HepG2 (cell line): ENCODE measurements at regions not wholly inside any gene's neighbourhood (a gene's known extent, or its start where the extent isn't known, plus 50 kb on each side); places are given as distances from the start of the nearest gene placed in this dataset.

Experiments
- ATAC-seq: fragments of 200-7000 bp; cut with Tn5 transposase; 3 replicates; pipeline ENCODE4 v1.9.1; 2020; ENCODE audit warnings: mild to moderate bottlenecking, moderate library complexity
- BruUV-seq: library from RNA; stranded (reverse); fragments of 400-500 nt; replicated peaks from 2 replicates; lab custom pipeline; 2021; lab: Mats Ljungman, UMichigan
- CTCF ChIA-PET: fragments of 300-600 bp; formaldehyde crosslinking; extraction: SDS; loops from one replicate; lab custom pipeline; 2021; ENCODE audit warnings: low total read pairs, inconsistent platforms, low intra/inter-chr PET ratio; lab: Yijun Ruan, JAX
- POLR2A ChIA-PET: fragments of 350-600 bp; sonication (Branson Sonifier 250); formaldehyde crosslinking; loops from one replicate; lab custom pipeline; 2020; ENCODE audit warnings: antibody characterized with exemption, inconsistent platforms; lab: Yijun Ruan, JAX
- DNase-seq: peaks from one replicate; pipeline ENCODE4 v3.0.0-alpha.2; 2015; ENCODE audit warnings: low spot score
- FAIRE-seq: peaks from 3 replicates; lab custom pipeline; 2011; peaks lifted over from hg19 to GRCh38; lab: Jason Lieb, UNC
- H2AFZ ChIP-seq: one replicate; pipeline ENCODE4 v1.6.1; 2011; ENCODE audit warnings: low read length, inconsistent platforms
- H3K27ac ChIP-seq: fragments of 300-600 bp; 3 replicates; pipeline ENCODE4 v1.8.0; 2011; ENCODE audit warnings: mixed run types, mild to moderate bottlenecking, mixed read lengths, low read length, inconsistent platforms; ENCODE audit not compliant: insufficient read depth; ENCODE audit errors: extremely low read length
- H3K27me3 ChIP-seq, 2 experiments: fragments of 200-600 bp in 1 of 2; 2 replicates in 1 of 2; 3 replicates in 1 of 2; pipeline versions ENCODE4 v1.6.0 to v1.8.0; 2011; ENCODE audit warnings: low read length in 2 of 2, mild to moderate bottlenecking in 2 of 2, moderate library complexity in 2 of 2, inconsistent platforms in 1 of 2; ENCODE audit not compliant: insufficient read depth in 2 of 2, control insufficient read depth in 1 of 2
- H3K36me3 ChIP-seq, 2 experiments: fragments of 200-600 bp in 1 of 2; replicated peaks in 1 of 2; 2 replicates in 1 of 2; 3 replicates in 1 of 2; pipeline versions ENCODE4 v1.5.1 to v1.8.0; 2011; ENCODE audit warnings: low read length in 2 of 2, inconsistent platforms in 1 of 2; ENCODE audit not compliant: insufficient read depth in 2 of 2, control insufficient read depth in 1 of 2
- H3K4me1 ChIP-seq: 2 replicates; pipeline ENCODE4 v1.5.1; 2012; ENCODE audit warnings: low read length, inconsistent platforms; ENCODE audit not compliant: insufficient read depth
- H3K4me2 ChIP-seq: 2 replicates; pipeline ENCODE4 v1.6.0; 2011; ENCODE audit warnings: low read depth, low read length, inconsistent platforms
- H3K4me3 ChIP-seq, 3 experiments: fragments of 200-600 bp in 1 of 3; sonication (generic), shearing (Covaris generic) in 1 of 3; replicated peaks in 1 of 3; 2 replicates each; pipeline ENCODE4 v1.5.1; 2011 to 2016; ENCODE audit warnings: low read length in 3 of 3, inconsistent platforms in 2 of 3, low read depth in 2 of 3, mild to moderate bottlenecking in 2 of 3, control low read depth in 1 of 3, mixed read lengths in 1 of 3; ENCODE audit not compliant: insufficient read depth in 1 of 3
- H3K79me2 ChIP-seq: one replicate; pipeline ENCODE4 v1.6.1; 2011; ENCODE audit warnings: low read length, inconsistent platforms; ENCODE audit not compliant: insufficient read depth
- H3K9ac ChIP-seq: 2 replicates; pipeline ENCODE4 v1.6.0; 2011; ENCODE audit warnings: mild to moderate bottlenecking, low read depth, low read length, inconsistent platforms; ENCODE audit not compliant: insufficient read depth
- H3K9me3 ChIP-seq: 2 replicates; pipeline ENCODE4 v1.5.1; 2012; ENCODE audit warnings: mild to moderate bottlenecking, low read length
- H4K20me1 ChIP-seq: 2 replicates; pipeline ENCODE4 v1.6.0; 2011; ENCODE audit warnings: inconsistent platforms, mild to moderate bottlenecking, low read length, moderate library complexity; ENCODE audit not compliant: insufficient read depth
- ATRX ChIP-seq: sonication (generic); formaldehyde crosslinking; IDR thresholded peaks from 2 replicates; pipeline ENCODE4 v1.4.0; 2020; ENCODE audit warnings: missing genetic modification reagents, borderline replicate concordance
- DPF2 ChIP-seq: sonication (generic); formaldehyde crosslinking; IDR thresholded peaks from 2 replicates; pipeline ENCODE4 v1.4.0; 2020; ENCODE audit warnings: mild to moderate bottlenecking, low read depth, missing genetic modification reagents, borderline replicate concordance
- FOSL1 ChIP-seq: sonication (generic); formaldehyde crosslinking; IDR thresholded peaks from 2 replicates; pipeline ENCODE4 v1.9.0; 2021; ENCODE audit warnings: missing genetic modification reagents, borderline replicate concordance
- GATAD1 ChIP-seq: IDR thresholded peaks from 2 replicates; pipeline ENCODE4 v1.6.1; 2016; ENCODE audit warnings: missing genetic modification reagents, missing compliant biosample characterization
- HNRNPLL ChIP-seq: fragments of 200-400 bp; formaldehyde crosslinking; IDR thresholded peaks from 2 replicates; pipeline ENCODE4 v1.6.1; 2017; ENCODE audit warnings: mild to moderate bottlenecking, low read depth, low read length; ENCODE audit not compliant: poor library complexity, severe bottlenecking
- NPAS2 ChIP-seq: sonication (generic); formaldehyde crosslinking; IDR thresholded peaks from 2 replicates; pipeline ENCODE4 v1.8.0; 2022; ENCODE audit warnings: mild to moderate bottlenecking, missing genetic modification reagents, borderline replicate concordance
- NR2F1 ChIP-seq, 2 experiments: fragments of 450-650 bp in 1 of 2; formaldehyde crosslinking in 1 of 2; IDR thresholded peaks; 2 replicates each; pipeline versions ENCODE4 v1.5.0 to v1.6.1; 2016 to 2020; ENCODE audit warnings: mild to moderate bottlenecking in 1 of 2, missing compliant biosample characterization in 1 of 2, missing genetic modification reagents in 1 of 2, moderate library complexity in 1 of 2
- RXRA ChIP-seq: sonication (generic); formaldehyde crosslinking; IDR thresholded peaks from 2 replicates; pipeline ENCODE4 v1.5.1; 2020; ENCODE audit warnings: missing genetic modification reagents
- SP2 ChIP-seq: sonication (generic); formaldehyde crosslinking; IDR thresholded peaks from 2 replicates; pipeline ENCODE4 v1.5.1; 2020; ENCODE audit warnings: mild to moderate bottlenecking, missing genetic modification reagents
- SRSF4 ChIP-seq: fragments of 200-400 bp; formaldehyde crosslinking; IDR thresholded peaks from one replicate; pipeline ENCODE4 v1.6.1; 2018; ENCODE audit warnings: mild to moderate bottlenecking, low read depth, low read length, moderate library complexity; ENCODE audit not compliant: poor library complexity, severe bottlenecking
- ZBTB7B ChIP-seq: sonication (generic); formaldehyde crosslinking; IDR thresholded peaks from 2 replicates; pipeline ENCODE4 v1.4.0; 2020; ENCODE audit warnings: missing genetic modification reagents
- ZNF776 ChIP-seq: sonication (generic); formaldehyde crosslinking; IDR thresholded peaks from 2 replicates; pipeline ENCODE4 v1.4.0; 2020; ENCODE audit warnings: mild to moderate bottlenecking, missing genetic modification reagents
- WGBS: methylation state at CpG from one replicate; pipeline ENCODE4 v1.1.6; 2017; ENCODE audit warnings: low lambda C conversion rate; 5-methylcytosine and 5-hydroxymethylcytosine counted together
- in situ Hi-C: cut with HindIII; loops from 2 replicates; pipeline ENCODE4 v1.10.0; 2017; ENCODE audit warnings: low pct_unique_long_range_greater_than_20kb; ENCODE audit not compliant: extremely low pct_ligation_motif_present
- intact Hi-C: fragments of 100-400 bp; cut with micrococcal nuclease; formaldehyde crosslinking; loops from one replicate; pipeline ENCODE4 v1.10.0; 2022; ENCODE audit not compliant: unreplicated experiment

- DNase-seq (no peak), FAIRE-seq (no peak), ATAC-seq (no peak)
- no peaks in the 10 kb centered on the region for H3K79me2 ChIP-seq
- ChIA-PET POLR2A (no interaction called here), CTCF (no interaction called here)
- no peaks in the 10 kb centered on the region for H4K20me1 ChIP-seq
- no peaks in the 10 kb centered on the region for H3K4me1 ChIP-seq
- 0% methylated on average over 1 of the region's 1 CpG for WGBS
- H3K4me3 ChIP-seq = no peak overlapping the region
- TF ChIP-seq SP2 (CRISPR knock-in tag) (no peak), ZBTB7B (no peak), NR2F1 (CRISPR knock-in tag; IDR thresholded peaks at IDR 0.05) (no peak), NPAS2 (CRISPR knock-in tag) (no peak), SRSF4 (no peak), ATRX (CRISPR knock-in tag) (no peak), RXRA (CRISPR knock-in tag) (no peak), FOSL1 (CRISPR knock-in tag) (no peak), HNRNPLL (no peak), ZNF776 (no peak), GATAD1 (no peak), DPF2 (CRISPR knock-in tag) (no peak)
- no peak overlapping the region for H3K9ac ChIP-seq
- no TSS peak for BruUV-seq
- H3K27ac ChIP-seq = no peak overlapping the region
- no peaks in the 10 kb centered on the region for H3K36me3 ChIP-seq
- no peak overlapping the region for H2AFZ ChIP-seq
- peaks cover 7% of the 10 kb centered on the region; the same call in 1 of the 2 replicates for H3K9me3 ChIP-seq
- H3K4me2 ChIP-seq = no peak overlapping the region
- intact Hi-C loops (no loop called here), in situ Hi-C loops (no loop called here)
- H3K27me3 ChIP-seq = no peaks in the 10 kb centered on the region
Observed at GRCh38 chr13:83503424-83503823, 378.9 kb downstream of the SLITRK1 start.
